H1 (cell line): ENCODE measurements at regions not wholly inside any gene's neighbourhood (a gene's known extent, or its start where the extent isn't known, plus 50 kb on each side); places are given as distances from the start of the nearest gene placed in this dataset.
A peak's percentile ranks its signal among the peaks of the same experiment; 100 is the strongest.

Experiments used
- CTCF ChIA-PET: fragments of 300-600 bp; sonication (Branson Sonifier 250); formaldehyde crosslinking; loops from one replicate; lab custom pipeline; 2021; ENCODE audit not compliant: partially characterized antibody; lab: Charles Lee
- POLR2A ChIA-PET: fragments of 300-600 bp; sonication (Branson Sonifier 250); formaldehyde crosslinking; loops from one replicate; lab custom pipeline; 2021; ENCODE audit warnings: inconsistent platforms; ENCODE audit not compliant: partially characterized antibody; lab: Charles Lee
- DNase-seq, 2 experiments: peaks; one replicate each; pipeline versions ENCODE4 v3.0.0 to v3.0.0-alpha.2; 2010 to 2022; ENCODE audit warnings: low spot score in 2 of 2, low read depth in 1 of 2, mixed read lengths in 1 of 2
- FAIRE-seq: peaks from 2 replicates; lab custom pipeline; 2011; peaks lifted over from hg19 to GRCh38; lab: Jason Lieb, UNC
- H2AFZ ChIP-seq: 2 replicates; pipeline ENCODE4 v1.8.1; 2012; ENCODE audit warnings: low read length, inconsistent platforms
- H2AK5ac ChIP-seq: 2 replicates; pipeline ENCODE4 v1.6.1; 2013; ENCODE audit warnings: low read depth, low read length
- H2BK120ac ChIP-seq: replicated peaks from 2 replicates; pipeline ENCODE3; 2013; ENCODE audit warnings: low read depth, low read length, inconsistent platforms
- H2BK12ac ChIP-seq: 2 replicates; pipeline ENCODE4 v1.6.1; 2013; ENCODE audit warnings: low read depth, low read length
- H2BK15ac ChIP-seq: 2 replicates; pipeline ENCODE4 v1.6.1; 2013; ENCODE audit warnings: low read length
- H2BK20ac ChIP-seq: 2 replicates; pipeline ENCODE4 v1.6.1; 2013; ENCODE audit warnings: low read length
- H2BK5ac ChIP-seq: 2 replicates; pipeline ENCODE4 v1.6.1; 2013; ENCODE audit warnings: low read depth, low read length
- H3K14ac ChIP-seq: 2 replicates; pipeline ENCODE4 v1.6.1; 2013; ENCODE audit warnings: inconsistent platforms; ENCODE audit not compliant: insufficient read length
- H3K18ac ChIP-seq: 2 replicates; pipeline ENCODE4 v1.6.1; 2013; ENCODE audit warnings: low read length; ENCODE audit errors: extremely low read depth
- H3K23ac ChIP-seq: 2 replicates; pipeline ENCODE4 v1.6.1; 2013; ENCODE audit warnings: inconsistent platforms; ENCODE audit not compliant: insufficient read length
- H3K23me2 ChIP-seq: 2 replicates; pipeline ENCODE4 v1.6.1; 2013; ENCODE audit warnings: low read depth, low read length
- H3K27ac ChIP-seq: 2 replicates; pipeline ENCODE4 v1.6.1; 2011; ENCODE audit warnings: low read depth, low read length, inconsistent platforms
- H3K27me3 ChIP-seq, 4 experiments: replicated peaks in 1 of 4; 1 replicate in 1 of 4; 2 replicates in 3 of 4; pipeline versions ENCODE4 v1.6.1 to v1.8.1; 2011 to 2013; ENCODE audit warnings: low read length in 3 of 4, mild to moderate bottlenecking in 3 of 4, inconsistent platforms in 2 of 4, mixed read lengths in 2 of 4, moderate library complexity in 1 of 4; ENCODE audit not compliant: control insufficient read depth in 3 of 4, insufficient read depth in 3 of 4; ENCODE audit errors: extremely low read depth in 1 of 4
- H3K36me3 ChIP-seq, 4 experiments: 2 replicates each; pipeline versions ENCODE4 v1.6.1 to v1.8.1; 2011 to 2013; ENCODE audit warnings: mild to moderate bottlenecking in 4 of 4, low read length in 3 of 4, moderate library complexity in 2 of 4, control low read depth in 1 of 4, inconsistent platforms in 1 of 4; ENCODE audit not compliant: insufficient read depth in 4 of 4, control insufficient read depth in 2 of 4
- H3K4ac ChIP-seq: replicated peaks from 2 replicates; pipeline ENCODE3; 2013; ENCODE audit warnings: low read length, low read depth, mixed read lengths, inconsistent platforms; ENCODE audit not compliant: insufficient read length
- H3K4me1 ChIP-seq, 4 experiments: replicated peaks in 1 of 4; 1 replicate in 1 of 4; 2 replicates in 3 of 4; pipeline versions ENCODE4 v1.6.1 to v1.8.1; 2011 to 2013; ENCODE audit warnings: low read length in 3 of 4, inconsistent platforms in 2 of 4, mixed read lengths in 1 of 4; ENCODE audit not compliant: insufficient read depth in 4 of 4, control insufficient read depth in 3 of 4
- H3K4me2 ChIP-seq, 2 experiments: 2 replicates each; pipeline versions ENCODE4 v1.6.1 to v1.8.1; 2011 to 2013; ENCODE audit warnings: low read depth in 2 of 2, low read length in 2 of 2, control low read depth in 1 of 2, inconsistent platforms in 1 of 2, mild to moderate bottlenecking in 1 of 2; ENCODE audit not compliant: insufficient read depth in 1 of 2
- H3K4me3 ChIP-seq, 4 experiments: fragments of 200-600, 300-600 bp in 1 of 4; sonication (generic), shearing (Covaris generic), sonication (Bioruptor Twin) in 1 of 4; 2 replicates each; pipeline versions ENCODE4 v1.5.1 to v1.8.1; 2011 to 2016; ENCODE audit warnings: low read length in 4 of 4, low read depth in 3 of 4, control low read depth in 2 of 4, inconsistent platforms in 2 of 4, mild to moderate bottlenecking in 2 of 4, mixed read lengths in 1 of 4, moderate library complexity in 1 of 4; ENCODE audit not compliant: insufficient read depth in 2 of 4; ENCODE audit errors: extremely low read depth in 1 of 4
- H3K56ac ChIP-seq: replicated peaks from 2 replicates; pipeline ENCODE3; 2013; ENCODE audit warnings: low read depth, mild to moderate bottlenecking, mixed read lengths, low read length, inconsistent platforms; ENCODE audit not compliant: insufficient read length
- H3K79me1 ChIP-seq: 2 replicates; pipeline ENCODE4 v1.6.1; 2013; ENCODE audit warnings: low read depth, low read length, control low read depth
- H3K79me2 ChIP-seq, 2 experiments: 2 replicates each; pipeline versions ENCODE4 v1.6.1 to v1.8.1; 2012 to 2013; ENCODE audit warnings: low read length in 2 of 2, mild to moderate bottlenecking in 2 of 2, inconsistent platforms in 1 of 2; ENCODE audit not compliant: insufficient read depth in 2 of 2, control insufficient read depth in 1 of 2
- H3K9ac ChIP-seq, 4 experiments: replicated peaks in 1 of 4; 1 replicate in 1 of 4; 2 replicates in 3 of 4; pipeline versions ENCODE4 v1.6.1 to v1.8.1; 2011 to 2013; ENCODE audit warnings: low read depth in 3 of 4, low read length in 3 of 4, control low read depth in 2 of 4, mild to moderate bottlenecking in 2 of 4, moderate library complexity in 2 of 4, inconsistent platforms in 1 of 4; ENCODE audit errors: extremely low read depth in 1 of 4
- H3K9me3 ChIP-seq, 2 experiments: 2 replicates each; pipeline versions ENCODE4 v1.6.1 to v1.8.1; 2012 to 2013; ENCODE audit warnings: mild to moderate bottlenecking in 2 of 2, moderate library complexity in 2 of 2, control low read depth in 1 of 2, inconsistent platforms in 1 of 2, low read depth in 1 of 2, low read length in 1 of 2, mixed read lengths in 1 of 2; ENCODE audit not compliant: insufficient read depth in 2 of 2
- H4K20me1 ChIP-seq, 2 experiments: replicated peaks in 1 of 2; 2 replicates each; pipeline versions ENCODE3 to v1.8.1; 2011 to 2013; ENCODE audit warnings: inconsistent platforms in 2 of 2, low read length in 2 of 2, mild to moderate bottlenecking in 1 of 2; ENCODE audit not compliant: insufficient read depth in 2 of 2, control insufficient read depth in 1 of 2
- H4K5ac ChIP-seq: 2 replicates; pipeline ENCODE4 v1.6.1; 2013; ENCODE audit warnings: low read length, low read depth, mixed read lengths, inconsistent platforms; ENCODE audit not compliant: insufficient read length
- H4K8ac ChIP-seq: 2 replicates; pipeline ENCODE4 v1.8.0; 2013; ENCODE audit warnings: mild to moderate bottlenecking, moderate library complexity, low read length, inconsistent platforms; ENCODE audit not compliant: insufficient read depth; ENCODE audit errors: extremely low read depth
- H4K91ac ChIP-seq: replicated peaks from 2 replicates; pipeline ENCODE3; 2013; ENCODE audit warnings: low read length, mixed read lengths, inconsistent platforms; ENCODE audit not compliant: insufficient read length
- ASH2L ChIP-seq: fragments of 200-600, 300-600 bp; sonication (generic); IDR thresholded peaks from one replicate; pipeline ENCODE4 v1.7.1; 2017; ENCODE audit warnings: low read length
- WGBS, 2 experiments: shearing (Covaris generic) in 1 of 2; methylation state at CpG; one replicate each; pipeline versions ENCODE4 v1.1.6 to v1.1.7; 2013 to 2015; ENCODE audit warnings: low lambda C conversion rate in 2 of 2, mixed read lengths in 2 of 2, inconsistent platforms in 1 of 2, low coverage in 1 of 2, missing lambda C conversion rate in 1 of 2; ENCODE audit not compliant: insufficient replicate concordance in 2 of 2, insufficient coverage in 1 of 2, insufficient read length in 1 of 2; ENCODE audit errors: extremely low coverage in 1 of 2, missing lambda C conversion rate in 1 of 2; 5-methylcytosine and 5-hydroxymethylcytosine counted together

DNA sequence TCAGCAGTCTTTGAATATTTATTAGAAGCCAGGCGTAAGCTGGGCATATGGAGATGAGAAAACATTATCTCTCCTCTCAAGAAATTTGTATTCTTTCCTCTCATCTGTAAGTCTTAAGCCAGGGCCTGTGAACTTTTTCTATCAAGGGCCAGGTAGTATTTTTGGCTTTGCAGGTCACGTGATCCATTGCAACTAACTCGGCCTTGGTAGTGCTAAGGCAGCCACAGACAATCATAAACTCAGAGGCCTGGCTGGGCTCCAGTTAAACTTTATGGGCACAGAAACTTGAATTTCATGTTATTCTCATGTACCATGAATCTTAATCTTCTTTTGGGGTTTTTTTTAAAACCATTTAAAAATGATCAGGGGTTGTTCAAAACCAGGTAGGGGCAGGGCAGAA is 117.4 kb upstream of the PELI2 start:
- H2BK5ac ChIP-seq: no peak overlapping the region
- CTCF ChIA-PET: interaction anchor here (1.2 to 1.4 kb wide), 2 partner anchors 60 to 118 kb away, joined by 3 read pairs; partner anchors contain the start of gene PELI2
- H3K36me3 ChIP-seq: no peaks in the 10 kb centered on the region
- no peak overlapping the region for H2BK12ac ChIP-seq
- FAIRE-seq: no peak
- no peak overlapping the region for H3K14ac ChIP-seq
- no peak overlapping the region for H3K4ac ChIP-seq
- H3K9ac ChIP-seq: no peak overlapping the region
- H2AFZ ChIP-seq: no peak overlapping the region
- no peaks in the 10 kb centered on the region for H3K79me2 ChIP-seq
- H3K79me1 ChIP-seq: no peaks in the 10 kb centered on the region
- no peak overlapping the region for H3K23ac ChIP-seq
- no peak overlapping the region for H4K91ac ChIP-seq
- no peaks in the 10 kb centered on the region; a peak in 1 of 7 replicates for H3K27me3 ChIP-seq
- no peak overlapping the region for H3K4me2 ChIP-seq
- WGBS, 2 experiments: 85% methylated on average over 3 of the region's 3 CpGs; no CpG with 5 or more reads in 1 of the 2 experiments
- no peak overlapping the region for H2BK20ac ChIP-seq
- no peaks in the 10 kb centered on the region for H4K20me1 ChIP-seq
- no peak overlapping the region for H2BK15ac ChIP-seq
- H3K4me1 ChIP-seq: peaks cover 4 to 11% (median 7%) of the 10 kb centered on the region in 4 experiments
- no peak for DNase-seq
- H3K56ac ChIP-seq: peak overlapping the region; percentile 19
- H3K4me3 ChIP-seq: no peak overlapping the region
- H3K23me2 ChIP-seq: no peaks in the 10 kb centered on the region
- no peak overlapping the region for H3K27ac ChIP-seq
- no peak overlapping the region for H4K5ac ChIP-seq
- H4K8ac ChIP-seq: no peak overlapping the region
- H2AK5ac ChIP-seq: no peak overlapping the region
- H3K18ac ChIP-seq: no peak overlapping the region
- peaks cover 0 to 3% of the 10 kb centered on the region in 2 experiments; a peak in 1 of 4 replicates for H3K9me3 ChIP-seq
- POLR2A ChIA-PET: no interaction called here
- no peak overlapping the region for H2BK120ac ChIP-seq
- TF ChIP-seq ASH2L: no peak
